Mesenchymal stem cell (in vitro differentiated cells and primary cell): ENCODE measurements at regions not wholly inside any gene's neighbourhood (a gene's known extent, or its start where the extent isn't known, plus 50 kb on each side); places are given as distances from the start of the nearest gene placed in this dataset.

ENCODE experiments used
- DNase-seq: peaks from one replicate; pipeline ENCODE4 v3.0.0-alpha.2; 2013
- H2AFZ ChIP-seq: one replicate; pipeline ENCODE4 v1.6.1; 2013; ENCODE audit warnings: low read depth, mild to moderate bottlenecking, control low read depth, inconsistent platforms, low read length, moderate library complexity
- H2AK5ac ChIP-seq: 2 replicates; pipeline ENCODE4 v1.6.1; 2013; ENCODE audit warnings: low read length, moderate library complexity, mild to moderate bottlenecking, inconsistent platforms; ENCODE audit not compliant: severe bottlenecking
- H2BK120ac ChIP-seq: one replicate; pipeline ENCODE4 v1.6.1; 2013; ENCODE audit warnings: low read depth, mild to moderate bottlenecking, inconsistent platforms, low read length, moderate library complexity
- H2BK12ac ChIP-seq, 2 experiments: one replicate each; pipeline ENCODE4 v1.6.1; 2013; ENCODE audit warnings: inconsistent platforms in 2 of 2, low read length in 2 of 2, mild to moderate bottlenecking in 2 of 2, moderate library complexity in 2 of 2, control low read depth in 1 of 2
- H2BK15ac ChIP-seq: one replicate; pipeline ENCODE4 v1.6.1; 2013; ENCODE audit warnings: mild to moderate bottlenecking, low read depth, inconsistent platforms; ENCODE audit not compliant: poor library complexity, severe bottlenecking
- H2BK5ac ChIP-seq: 2 replicates; pipeline ENCODE4 v1.6.1; 2013; ENCODE audit warnings: low read depth, mild to moderate bottlenecking, low read length, control low read depth, inconsistent platforms; ENCODE audit not compliant: poor library complexity, severe bottlenecking
- H3K14ac ChIP-seq, 2 experiments: one replicate each; pipeline ENCODE4 v1.6.1; 2013; ENCODE audit warnings: inconsistent platforms in 2 of 2, low read length in 2 of 2, control low read depth in 1 of 2, mild to moderate bottlenecking in 1 of 2, moderate library complexity in 1 of 2
- H3K18ac ChIP-seq, 2 experiments: one replicate each; pipeline ENCODE4 v1.6.1; 2013; ENCODE audit warnings: inconsistent platforms in 2 of 2, low read length in 2 of 2, control low read depth in 1 of 2, low read depth in 1 of 2, mild to moderate bottlenecking in 1 of 2
- H3K23ac ChIP-seq, 2 experiments: one replicate each; pipeline ENCODE4 v1.6.1; 2013; ENCODE audit warnings: inconsistent platforms in 2 of 2, low read length in 2 of 2, mild to moderate bottlenecking in 2 of 2, moderate library complexity in 2 of 2, control low read depth in 1 of 2
- H3K27ac ChIP-seq: 2 replicates; pipeline ENCODE4 v1.5.1; 2013; ENCODE audit warnings: mild to moderate bottlenecking, moderate library complexity, low read length, control low read depth, inconsistent platforms; ENCODE audit not compliant: poor library complexity, severe bottlenecking
- H3K27me3 ChIP-seq, 2 experiments: 2 replicates each; pipeline versions ENCODE4 v1.6.1 to v1.7.0; 2013; ENCODE audit warnings: low read length in 2 of 2, mild to moderate bottlenecking in 2 of 2, moderate library complexity in 2 of 2, control low read depth in 1 of 2, inconsistent platforms in 1 of 2; ENCODE audit not compliant: control insufficient read depth in 1 of 2, insufficient read depth in 1 of 2
- H3K36me3 ChIP-seq, 2 experiments: 2 replicates each; pipeline versions ENCODE4 v1.6.1 to v1.7.0; 2013; ENCODE audit warnings: low read length in 2 of 2, control low read depth in 1 of 2, inconsistent platforms in 1 of 2, low read depth in 1 of 2, mild to moderate bottlenecking in 1 of 2; ENCODE audit not compliant: insufficient read depth in 2 of 2, control insufficient read depth in 1 of 2
- H3K4ac ChIP-seq, 2 experiments: one replicate each; pipeline ENCODE4 v1.6.1; 2013; ENCODE audit warnings: inconsistent platforms in 2 of 2, low read length in 2 of 2, mild to moderate bottlenecking in 2 of 2, moderate library complexity in 2 of 2, control low read depth in 1 of 2, low read depth in 1 of 2
- H3K4me1 ChIP-seq: 2 replicates; pipeline ENCODE4 v1.6.1; 2013; ENCODE audit warnings: low read depth, low read length, control low read depth; ENCODE audit not compliant: control insufficient read depth, insufficient read depth
- H3K4me2 ChIP-seq: 2 replicates; pipeline ENCODE4 v1.6.1; 2013; ENCODE audit warnings: low read length, mild to moderate bottlenecking, inconsistent platforms; ENCODE audit not compliant: poor library complexity, severe bottlenecking
- H3K4me3 ChIP-seq, 2 experiments: 2 replicates each; pipeline versions ENCODE4 v1.5.1 to v1.7.0; 2013; ENCODE audit warnings: low read length in 2 of 2, mild to moderate bottlenecking in 2 of 2, control low read depth in 1 of 2, low read depth in 1 of 2; ENCODE audit not compliant: insufficient read depth in 1 of 2
- H3K79me1 ChIP-seq: replicated peaks from 2 replicates; pipeline ENCODE4 v1.6.1; 2013; ENCODE audit warnings: mild to moderate bottlenecking, control low read depth, low read length, inconsistent platforms; ENCODE audit not compliant: poor library complexity, severe bottlenecking
- H3K9ac ChIP-seq: 2 replicates; pipeline ENCODE4 v1.7.0; 2013; ENCODE audit warnings: mild to moderate bottlenecking, low read length, moderate library complexity
- H3K9me3 ChIP-seq: 2 replicates; pipeline ENCODE4 v1.7.0; 2013; ENCODE audit warnings: mild to moderate bottlenecking, low read length; ENCODE audit not compliant: control insufficient read depth
- H4K8ac ChIP-seq: one replicate; pipeline ENCODE4 v1.6.1; 2013; ENCODE audit warnings: inconsistent platforms, mild to moderate bottlenecking, low read length, moderate library complexity
- H4K91ac ChIP-seq: one replicate; pipeline ENCODE4 v1.6.1; 2013; ENCODE audit warnings: mild to moderate bottlenecking, low read length, inconsistent platforms
- WGBS: methylation state at CpG from one replicate; pipeline ENCODE4 v1.1.7; 2013; ENCODE audit warnings: mixed read lengths; 5-methylcytosine and 5-hydroxymethylcytosine counted together

DNA sequence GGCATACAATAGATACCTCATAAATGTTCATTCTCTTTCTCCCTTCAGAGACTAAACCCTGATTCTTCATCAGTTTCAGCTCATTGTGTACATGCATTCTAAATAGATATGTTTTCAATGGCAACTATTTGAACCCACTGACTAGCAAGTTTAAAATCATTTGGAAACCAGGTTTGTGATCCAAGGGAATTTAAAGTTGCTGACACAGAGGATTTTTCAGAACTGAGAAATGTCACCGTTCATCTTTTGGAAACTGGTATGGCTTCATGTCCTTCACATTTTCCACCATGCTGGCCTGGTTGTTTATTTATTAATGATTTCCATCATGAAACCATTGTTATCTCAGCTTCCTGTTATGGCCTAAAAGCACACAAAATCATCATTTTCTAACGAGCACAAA lies 81.8 kb upstream of the BARHL2 start:
- H3K4me1 ChIP-seq: peaks cover 1% of the 10 kb centered on the region
- no peaks in the 10 kb centered on the region for H3K79me1 ChIP-seq
- no peak overlapping the region for H4K91ac ChIP-seq
- H2AK5ac ChIP-seq: no peak overlapping the region
- no peak overlapping the region for H3K4ac ChIP-seq
- no peak overlapping the region for H2BK12ac ChIP-seq
- peaks cover 5% of the 10 kb centered on the region in 2 experiments for H3K27me3 ChIP-seq
- H3K4me2 ChIP-seq: no peak overlapping the region
- no peak overlapping the region for H3K27ac ChIP-seq
- no peak overlapping the region for H3K18ac ChIP-seq
- H2AFZ ChIP-seq: no peak overlapping the region
- H2BK5ac ChIP-seq: no peak overlapping the region
- H3K14ac ChIP-seq: no peak overlapping the region
- H3K36me3 ChIP-seq: no peaks in the 10 kb centered on the region
- H3K9ac ChIP-seq: no peak overlapping the region
- DNase-seq: no peak
- H3K9me3 ChIP-seq: peaks cover 3% of the 10 kb centered on the region
- H2BK15ac ChIP-seq: no peak overlapping the region
- no peak overlapping the region for H3K23ac ChIP-seq
- no peak overlapping the region for H4K8ac ChIP-seq
- no peak overlapping the region for H3K4me3 ChIP-seq
- 64% methylated on average over 2 of the region's 2 CpGs for WGBS
- H2BK120ac ChIP-seq: no peak overlapping the region

DNA sequence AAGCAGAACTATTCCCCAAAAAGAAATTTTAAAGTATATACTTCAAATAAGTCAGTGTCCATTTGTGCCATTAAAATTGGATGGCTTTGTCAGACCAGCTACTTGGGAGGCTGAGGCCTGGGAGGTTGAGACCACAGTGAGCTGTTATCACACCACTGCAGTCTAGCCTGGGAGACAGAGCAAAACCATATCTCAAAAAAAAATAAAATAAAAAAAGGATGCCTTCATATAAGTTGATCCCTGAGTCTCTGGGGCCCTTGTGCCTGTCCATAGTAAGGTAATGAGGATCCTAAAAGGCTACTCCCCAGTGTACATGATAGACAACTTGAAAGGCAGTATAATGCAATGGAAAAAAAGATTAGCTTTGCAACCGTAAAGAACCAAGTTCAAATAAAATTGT lies 81.2 kb upstream of the BARHL2 start:
- peaks cover 1% of the 10 kb centered on the region for H3K4me1 ChIP-seq
- H3K27ac ChIP-seq: no peak overlapping the region

DNA sequence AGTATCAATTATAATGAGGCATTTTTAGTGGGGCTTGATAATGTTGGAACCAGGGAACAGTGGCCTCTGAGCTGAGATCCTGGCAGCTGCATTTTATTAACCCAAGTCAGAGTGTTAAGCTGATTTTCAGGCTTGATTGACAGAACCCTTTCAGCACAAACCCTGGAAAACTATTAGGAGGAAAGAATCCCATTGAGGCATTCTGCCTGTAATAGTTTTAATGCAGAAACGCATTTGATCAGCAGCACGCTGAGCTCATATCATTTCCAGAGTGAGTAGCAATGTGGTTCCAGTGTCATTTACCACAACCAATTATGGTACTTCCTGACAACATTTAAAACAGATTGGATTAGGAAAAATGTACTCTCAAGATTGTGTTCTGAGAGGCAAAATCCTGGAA lies 78.3 kb upstream of the BARHL2 start:
- H3K4ac ChIP-seq: no peak overlapping the region
- H2BK5ac ChIP-seq: no peak overlapping the region
- no peaks in the 10 kb centered on the region for H3K9me3 ChIP-seq
- H2BK15ac ChIP-seq: no peak overlapping the region
- H4K8ac ChIP-seq: no peak overlapping the region
- H3K18ac ChIP-seq: no peak overlapping the region
- no peak overlapping the region for H3K9ac ChIP-seq
- H3K36me3 ChIP-seq: no peaks in the 10 kb centered on the region
- H3K4me2 ChIP-seq: no peak overlapping the region
- DNase-seq: no peak
- no peak overlapping the region for H4K91ac ChIP-seq
- no peaks in the 10 kb centered on the region for H3K79me1 ChIP-seq
- H3K4me3 ChIP-seq: no peak overlapping the region
- H3K23ac ChIP-seq: no peak overlapping the region
- H2AK5ac ChIP-seq: no peak overlapping the region
- H2BK120ac ChIP-seq: no peak overlapping the region
- H2BK12ac ChIP-seq: no peak overlapping the region
- no peak overlapping the region for H3K14ac ChIP-seq
- no CpG with 5 or more reads among the region's 2 CpGs for whole genome bisulfite sequencing
- peaks cover 1% of the 10 kb centered on the region for H3K4me1 ChIP-seq
- H2AFZ ChIP-seq: no peak overlapping the region
- no peak overlapping the region for H3K27ac ChIP-seq
- peaks cover 1 to 5% of the 10 kb centered on the region in 2 experiments for H3K27me3 ChIP-seq

More for the DNA sequence above, 81.2 kb upstream of the BARHL2 start:
- Histone ChIP-seq H2BK12ac (no peak overlapping the region), H3K18ac (no peak overlapping the region), H3K9ac (no peak overlapping the region), H3K36me3 (no peaks in the 10 kb centered on the region), H3K4me2 (no peak overlapping the region), H3K4ac (no peak overlapping the region), H3K27me3 (peaks cover 5% of the 10 kb centered on the region in 2 experiments), H3K23ac (no peak overlapping the region), H2AFZ (no peak overlapping the region), H3K79me1 (no peaks in the 10 kb centered on the region), H4K8ac (no peak overlapping the region), H2BK5ac (no peak overlapping the region), H3K9me3 (peaks cover 3% of the 10 kb centered on the region), H2AK5ac (no peak overlapping the region), H3K14ac (no peak overlapping the region), H2BK120ac (no peak overlapping the region), H4K91ac (no peak overlapping the region), H3K4me3 (no peak overlapping the region), H2BK15ac (no peak overlapping the region)
- WGBS: 80% methylated on average over 1 of the region's 1 CpG
- no peak for DNase-seq

- Histone ChIP-seq H3K14ac (no peak overlapping the region), H4K8ac (no peak overlapping the region), H3K9ac (no peak overlapping the region), H4K91ac (no peak overlapping the region), H2AFZ (no peak overlapping the region), H3K18ac (no peak overlapping the region), H3K23ac (no peak overlapping the region), H2BK5ac (no peak overlapping the region), H2BK12ac (no peak overlapping the region), H3K4me1 (no peaks in the 10 kb centered on the region), H3K4me3 (no peak overlapping the region), H3K9me3 (peaks cover 7% of the 10 kb centered on the region), H3K27ac (no peak overlapping the region), H2BK120ac (no peak overlapping the region), H3K79me1 (no peaks in the 10 kb centered on the region), H2AK5ac (no peak overlapping the region), H2BK15ac (no peak overlapping the region), H3K27me3 (peaks cover 0 to 3% of the 10 kb centered on the region in 2 experiments), H3K36me3 (no peaks in the 10 kb centered on the region), H3K4me2 (no peak overlapping the region), H3K4ac (no peak overlapping the region)
- WGBS: 84% methylated on average over 3 of the region's 3 CpGs
- DNase-seq: no peak
Measured at GRCh38 chr1:90786709-90787108, 69.6 kb upstream of the BARHL2 start.
